ENCODE measurements at regions not wholly inside any gene's neighbourhood (a gene's known extent, or its start where the extent isn't known, plus 50 kb on each side); places are given as distances from the start of the nearest gene placed in this dataset.

- CTCF ChIA-PET: no interaction called here
- H3K4me1 ChIP-seq (ENCODE audit: control insufficient read depth, insufficient read depth, low read length): no peaks in the 10 kb centered on the region
- no peaks in the 10 kb centered on the region for H3K36me3 ChIP-seq (ENCODE audit: control insufficient read depth in 2 of 2, insufficient read depth in 1 of 2, low read length in 2 of 2)
- H3K27ac ChIP-seq (ENCODE audit: extremely low read depth, low read depth, low read length): no peak overlapping the region
- peaks cover 3% of the 10 kb centered on the region for H3K9me3 ChIP-seq (ENCODE audit: control insufficient read depth, insufficient read depth, low read depth, low read length)
- POLR2A ChIA-PET: no interaction called here
- no peak for TF ChIP-seq ZNF155 (tag by site-specific recombination; IDR thresholded peaks at IDR 0.05)
- TF ChIP-seq ZNF148 (tag by site-specific recombination; IDR thresholded peaks at IDR 0.05; ENCODE audit: borderline replicate concordance): no peak
- no peak for TF ChIP-seq ZNF174 (tag by site-specific recombination; IDR thresholded peaks at IDR 0.05)
- TF ChIP-seq ZNF335 (tag by site-specific recombination; conservative IDR thresholded peaks at IDR 0.05): no peak
- TF ChIP-seq ATF2 (tag by site-specific recombination; IDR thresholded peaks at IDR 0.05; ENCODE audit: low read depth): no peak
- TF ChIP-seq ZBTB26 (tag by site-specific recombination; optimal IDR thresholded peaks at IDR 0.05): no peak
- no peak for TF ChIP-seq ZNF175 (tag by site-specific recombination; IDR thresholded peaks at IDR 0.05)
- TF ChIP-seq ZNF23 (tag by site-specific recombination; IDR thresholded peaks at IDR 0.05; ENCODE audit: borderline replicate concordance): no peak
- no peak for TF ChIP-seq KLF7 (tag by site-specific recombination; IDR thresholded peaks at IDR 0.05; ENCODE audit: borderline replicate concordance)
- TF ChIP-seq KLF10 (tag by site-specific recombination; IDR thresholded peaks at IDR 0.05): no peak
- no peak for TF ChIP-seq ZNF354C (tag by site-specific recombination; IDR thresholded peaks at IDR 0.05; ENCODE audit: borderline replicate concordance, low read depth)
- no peak for TF ChIP-seq ZNF561 (tag by site-specific recombination; IDR thresholded peaks at IDR 0.05; ENCODE audit: borderline replicate concordance)
- no peak for TF ChIP-seq SP7 (tag by site-specific recombination; IDR thresholded peaks at IDR 0.05)
- TF ChIP-seq SALL2 (tag by site-specific recombination; IDR thresholded peaks at IDR 0.05; ENCODE audit: borderline replicate concordance): no peak
- TF ChIP-seq ZNF76 (tag by site-specific recombination; IDR thresholded peaks at IDR 0.05; ENCODE audit: borderline replicate concordance, low read depth): no peak
- TF ChIP-seq ZBTB48 (tag by site-specific recombination; IDR thresholded peaks at IDR 0.05): no peak
- no peak overlapping the region for H3K4me3 ChIP-seq (ENCODE audit: low read depth, low read length)
Observed at GRCh38 chr14:98573082-98573481, 698.9 kb downstream of the BCL11B start.

GRCh38 chr14:98576463-98576862 is 695.5 kb downstream of the BCL11B start:
- CTCF ChIA-PET: no interaction called here
- TF ChIP-seq KLF1 (tag by site-specific recombination; IDR thresholded peaks at IDR 0.05) (no peak), ZNF600 (tag by site-specific recombination; IDR thresholded peaks at IDR 0.05) (no peak), ZNF658 (tag by site-specific recombination; IDR thresholded peaks at IDR 0.05) (no peak), BCL11B (tag by site-specific recombination; IDR thresholded peaks at IDR 0.05; ENCODE audit: low read depth) (no peak), ZNF23 (tag by site-specific recombination; IDR thresholded peaks at IDR 0.05; ENCODE audit: borderline replicate concordance) (no peak), PRDM6 (tag by site-specific recombination; IDR thresholded peaks at IDR 0.05) (no peak), ZFP69B (tag by site-specific recombination; IDR thresholded peaks at IDR 0.05) (no peak), ZNF10 (tag by site-specific recombination; IDR thresholded peaks at IDR 0.05) (peak; percentile 87)

More at GRCh38 chr14:98576463-98576862, 695.5 kb downstream of the BCL11B start:
- peaks cover under 1% of the 10 kb centered on the region for H3K9me3 ChIP-seq (ENCODE audit: control insufficient read depth, insufficient read depth, low read depth, low read length)
- H3K27ac ChIP-seq (ENCODE audit: extremely low read depth, low read depth, low read length): no peak overlapping the region
- H3K4me1 ChIP-seq (ENCODE audit: control insufficient read depth, insufficient read depth, low read length): no peaks in the 10 kb centered on the region
- POLR2A ChIA-PET: no interaction called here
- H3K36me3 ChIP-seq (ENCODE audit: control insufficient read depth in 2 of 2, insufficient read depth in 1 of 2, low read length in 2 of 2): no peaks in the 10 kb centered on the region
- no peak overlapping the region for H3K4me3 ChIP-seq (ENCODE audit: low read depth, low read length)
